ENCODE measurements at regions not wholly inside any gene's neighbourhood (a gene's known extent, or its start where the extent isn't known, plus 50 kb on each side); places are given as distances from the start of the nearest gene placed in this dataset.

GRCh38 chr11:135015966-135016365, 603.9 kb upstream of the B3GAT1 start:
- TF ChIP-seq CTCF (IDR thresholded peaks at IDR 0.05) (no peak), POLR2A (IDR thresholded peaks at IDR 0.05) (no peak)

Measured in thyroid gland (tissue), 4 donors.